ENCODE measurements at regions not wholly inside any gene's neighbourhood (a gene's known extent, or its start where the extent isn't known, plus 50 kb on each side); places are given as distances from the start of the nearest gene placed in this dataset.

DNA sequence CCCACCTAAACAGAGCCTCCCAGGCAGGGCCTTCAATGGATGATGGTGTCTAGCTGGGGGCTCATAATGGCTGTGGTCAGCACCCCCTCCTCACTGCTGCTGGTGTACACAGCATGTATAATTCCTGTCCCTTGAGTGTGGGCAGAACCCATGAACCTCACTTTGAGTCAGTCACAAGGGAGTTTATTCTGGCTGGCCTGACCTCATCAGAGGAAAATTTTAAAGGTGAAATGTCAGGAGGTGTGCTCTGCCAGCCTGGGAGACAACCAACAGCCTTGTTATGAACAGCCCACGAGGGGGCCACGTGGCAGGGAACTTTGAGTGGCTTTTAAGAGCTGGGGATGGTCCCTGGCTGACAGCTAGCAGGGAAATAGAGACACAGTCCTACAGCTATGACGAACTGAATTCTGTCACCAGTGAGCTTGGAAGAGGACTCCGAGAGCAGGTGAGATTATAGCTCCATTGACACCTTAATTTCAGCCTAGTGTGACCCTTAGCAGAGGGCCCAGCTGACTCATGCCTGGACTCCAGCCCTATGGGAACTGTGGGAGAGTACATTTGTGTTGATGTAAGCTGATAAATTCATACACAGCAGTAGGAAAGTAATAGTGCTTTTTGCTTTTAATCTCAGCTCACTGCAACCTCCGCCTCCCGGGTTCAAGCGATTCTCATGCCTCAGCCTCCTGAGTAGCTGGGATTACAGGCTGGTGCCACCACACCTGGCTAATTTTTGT is 73.5 kb upstream of the RUNX3 start:
- TF ChIP-seq, protein P1, sequence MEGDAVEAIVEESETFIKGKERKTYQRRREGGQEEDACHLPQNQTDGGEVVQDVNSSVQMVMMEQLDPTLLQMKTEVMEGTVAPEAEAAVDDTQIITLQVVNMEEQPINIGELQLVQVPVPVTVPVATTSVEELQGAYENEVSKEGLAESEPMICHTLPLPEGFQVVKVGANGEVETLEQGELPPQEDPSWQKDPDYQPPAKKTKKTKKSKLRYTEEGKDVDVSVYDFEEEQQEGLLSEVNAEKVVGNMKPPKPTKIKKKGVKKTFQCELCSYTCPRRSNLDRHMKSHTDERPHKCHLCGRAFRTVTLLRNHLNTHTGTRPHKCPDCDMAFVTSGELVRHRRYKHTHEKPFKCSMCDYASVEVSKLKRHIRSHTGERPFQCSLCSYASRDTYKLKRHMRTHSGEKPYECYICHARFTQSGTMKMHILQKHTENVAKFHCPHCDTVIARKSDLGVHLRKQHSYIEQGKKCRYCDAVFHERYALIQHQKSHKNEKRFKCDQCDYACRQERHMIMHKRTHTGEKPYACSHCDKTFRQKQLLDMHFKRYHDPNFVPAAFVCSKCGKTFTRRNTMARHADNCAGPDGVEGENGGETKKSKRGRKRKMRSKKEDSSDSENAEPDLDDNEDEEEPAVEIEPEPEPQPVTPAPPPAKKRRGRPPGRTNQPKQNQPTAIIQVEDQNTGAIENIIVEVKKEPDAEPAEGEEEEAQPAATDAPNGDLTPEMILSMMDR (IDR thresholded peaks at IDR 0.05): no peak
- no peak for TF ChIP-seq POLR2A (IDR thresholded peaks at IDR 0.05)

All from thyroid gland (tissue), 4 donors.